Transverse colon (tissue), 4 donors: ENCODE measurements at regions not wholly inside any gene's neighbourhood (a gene's known extent, or its start where the extent isn't known, plus 50 kb on each side); places are given as distances from the start of the nearest gene placed in this dataset.

ENCODE experiments used
- EP300 ChIP-seq: sonication (generic); formaldehyde crosslinking; IDR thresholded peaks from one replicate; pipeline ENCODE4 v1.6.1; 2017; ENCODE audit warnings: antibody characterized with exemption, low read depth
- POLR2A ChIP-seq: fragments of 450-650 bp; IDR thresholded peaks from one replicate; pipeline ENCODE4 v1.6.1; 2016; ENCODE audit warnings: antibody characterized with exemption, mild to moderate bottlenecking, moderate library complexity
- POLR2AphosphoS5 ChIP-seq, 3 donors: sonication (generic); formaldehyde crosslinking; IDR thresholded peaks; one replicate each; pipeline ENCODE4 v1.6.1; 2016; ENCODE audit warnings: antibody characterized with exemption in 3 of 3
- TF ChIP-seq, protein P1 (sequence below), 5 experiments: fragments of 200-600 bp in 3 of 5; fragments of 450-650 bp in 2 of 5; sonication (generic) in 3 of 5; IDR thresholded peaks; 1 replicate in 2 of 5; 2 replicates in 3 of 5; pipeline ENCODE4 v1.5.1; 2016 to 2017; ENCODE audit warnings: antibody characterized with exemption in 5 of 5, inconsistent platforms in 3 of 5, mild to moderate bottlenecking in 2 of 5, moderate library complexity in 1 of 5

DNA sequence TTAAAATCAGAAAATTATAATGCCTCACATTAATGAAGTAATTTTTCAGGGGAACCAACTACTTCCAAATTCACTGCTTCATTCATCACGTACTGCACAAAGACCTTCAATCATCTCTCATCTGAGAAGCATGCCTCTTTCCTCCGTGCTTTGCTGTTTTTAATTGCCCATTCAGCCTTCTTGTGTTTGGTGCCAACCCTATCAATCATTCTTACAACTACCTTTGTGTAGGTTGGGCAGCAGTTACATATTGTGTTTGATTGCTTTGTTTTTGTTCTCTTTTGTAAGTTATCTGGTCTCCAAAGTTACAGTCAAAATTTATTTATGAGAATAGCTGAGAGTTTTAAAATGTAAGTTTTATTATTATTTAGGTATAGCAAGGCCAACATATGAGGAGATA, 549.0 kb upstream of the SLC8A1 start:
- TF ChIP-seq, protein P1, sequence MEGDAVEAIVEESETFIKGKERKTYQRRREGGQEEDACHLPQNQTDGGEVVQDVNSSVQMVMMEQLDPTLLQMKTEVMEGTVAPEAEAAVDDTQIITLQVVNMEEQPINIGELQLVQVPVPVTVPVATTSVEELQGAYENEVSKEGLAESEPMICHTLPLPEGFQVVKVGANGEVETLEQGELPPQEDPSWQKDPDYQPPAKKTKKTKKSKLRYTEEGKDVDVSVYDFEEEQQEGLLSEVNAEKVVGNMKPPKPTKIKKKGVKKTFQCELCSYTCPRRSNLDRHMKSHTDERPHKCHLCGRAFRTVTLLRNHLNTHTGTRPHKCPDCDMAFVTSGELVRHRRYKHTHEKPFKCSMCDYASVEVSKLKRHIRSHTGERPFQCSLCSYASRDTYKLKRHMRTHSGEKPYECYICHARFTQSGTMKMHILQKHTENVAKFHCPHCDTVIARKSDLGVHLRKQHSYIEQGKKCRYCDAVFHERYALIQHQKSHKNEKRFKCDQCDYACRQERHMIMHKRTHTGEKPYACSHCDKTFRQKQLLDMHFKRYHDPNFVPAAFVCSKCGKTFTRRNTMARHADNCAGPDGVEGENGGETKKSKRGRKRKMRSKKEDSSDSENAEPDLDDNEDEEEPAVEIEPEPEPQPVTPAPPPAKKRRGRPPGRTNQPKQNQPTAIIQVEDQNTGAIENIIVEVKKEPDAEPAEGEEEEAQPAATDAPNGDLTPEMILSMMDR (IDR thresholded peaks at IDR 0.05) = no peak
- TF ChIP-seq POLR2AphosphoS5 (IDR thresholded peaks at IDR 0.05) = no peak
- no peak for TF ChIP-seq POLR2A
- TF ChIP-seq EP300 = no peak
